ENCODE measurements at regions not wholly inside any gene's neighbourhood (a gene's known extent, or its start where the extent isn't known, plus 50 kb on each side); places are given as distances from the start of the nearest gene placed in this dataset.

- DNase-seq (ENCODE audit: low read depth) = no peak
Measured at GRCh38 chr7:85890244-85890811, 703.5 kb upstream of the SEMA3D start.

GRCh38 chr7:85887133-85887532 is 700.3 kb upstream of the SEMA3D start:
- no peak for DNase-seq (ENCODE audit: low read depth)

- DNase-seq (ENCODE audit: low read depth) = no peak
Measured at GRCh38 chr7:85882335-85882734, 695.5 kb upstream of the SEMA3D start.

- no peak for DNase-seq (ENCODE audit: low read depth)
Measured at GRCh38 chr7:85875398-85875797, 688.5 kb upstream of the SEMA3D start.

GRCh38 chr7:85866540-85866939 is 679.7 kb upstream of the SEMA3D start:
- no peak for DNase-seq (ENCODE audit: low read depth)

GRCh38 chr7:85851571-85852193 is 664.8 kb upstream of the SEMA3D start:
- DNase-seq (ENCODE audit: low read depth) = peak; percentile 14

GRCh38 chr7:85850381-85850780 is 663.5 kb upstream of the SEMA3D start:
- no peak for DNase-seq (ENCODE audit: low read depth)

- no peak for DNase-seq (ENCODE audit: low read depth)
Measured at GRCh38 chr7:85840554-85840953, 653.7 kb upstream of the SEMA3D start.

GRCh38 chr7:85833066-85833465 is 646.2 kb upstream of the SEMA3D start:
- DNase-seq (ENCODE audit: low read depth) = no peak

GRCh38 chr7:85830982-85831381 is 644.1 kb upstream of the SEMA3D start:
- DNase-seq (ENCODE audit: low read depth) = no peak

GRCh38 chr7:85829817-85830432 is 643.1 kb upstream of the SEMA3D start:
- DNase-seq (ENCODE audit: low read depth) = no peak

- no peak for DNase-seq (ENCODE audit: low read depth)
Measured at GRCh38 chr7:85829176-85829575, 642.3 kb upstream of the SEMA3D start.

GRCh38 chr7:85828614-85829013 is 641.8 kb upstream of the SEMA3D start:
- no peak for DNase-seq (ENCODE audit: low read depth)

GRCh38 chr7:85823396-85824080 is 636.7 kb upstream of the SEMA3D start:
- DNase-seq (ENCODE audit: low read depth) = no peak

- no peak for DNase-seq (ENCODE audit: low read depth)
Measured at GRCh38 chr7:85821926-85822325, 635.1 kb upstream of the SEMA3D start.

- DNase-seq (ENCODE audit: low read depth) = no peak
Measured at GRCh38 chr7:85820702-85821443, 634.0 kb upstream of the SEMA3D start.

- DNase-seq (ENCODE audit: low read depth) = no peak
Measured at GRCh38 chr7:85815526-85815925, 628.7 kb upstream of the SEMA3D start.

- DNase-seq (ENCODE audit: low read depth) = no peak
Measured at GRCh38 chr7:85806321-85806720, 619.5 kb upstream of the SEMA3D start.

GRCh38 chr7:85805656-85806055 is 618.8 kb upstream of the SEMA3D start:
- DNase-seq (ENCODE audit: low read depth) = no peak

- no peak for DNase-seq (ENCODE audit: low read depth)
Measured at GRCh38 chr7:85805249-85805648, 618.4 kb upstream of the SEMA3D start.

GRCh38 chr7:85802211-85802610 is 615.4 kb upstream of the SEMA3D start:
- no peak for DNase-seq (ENCODE audit: low read depth)

GRCh38 chr7:85796956-85797355 is 610.1 kb upstream of the SEMA3D start:
- no peak for DNase-seq (ENCODE audit: low read depth)

All from Daoy (cell line).